ENCODE measurements at regions not wholly inside any gene's neighbourhood (a gene's known extent, or its start where the extent isn't known, plus 50 kb on each side); places are given as distances from the start of the nearest gene placed in this dataset.
A peak's percentile ranks its signal among the peaks of the same experiment; 100 is the strongest.
"Not testable (repeated sequence)": the region's sequence is repeated elsewhere in the genome, so short reads cannot be mapped to it uniquely, and the experiment has no call there.

DNA sequence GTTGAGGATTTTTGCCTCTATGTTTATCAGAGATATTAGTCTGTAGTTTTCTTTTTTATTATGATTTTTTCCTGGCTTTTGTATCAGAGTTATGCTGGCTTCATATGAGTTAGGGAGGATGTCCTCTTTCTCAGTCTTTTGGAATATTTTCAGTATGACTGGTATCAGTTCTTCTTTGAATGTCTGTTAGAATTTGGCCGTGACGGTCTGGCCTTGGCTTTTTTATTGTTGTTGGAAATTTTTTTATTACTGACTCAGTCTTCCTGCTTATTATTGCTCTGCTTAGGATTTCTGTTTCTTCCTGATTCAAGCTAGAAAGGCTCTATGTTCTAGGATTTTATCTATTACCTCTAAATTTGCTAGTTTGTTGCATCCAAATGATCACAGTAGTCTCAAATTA lies 421.9 kb downstream of the CDH10 start:
- Histone ChIP-seq H3K9me3 (ENCODE audit: insufficient read depth, low read depth) (no peaks in the 10 kb centered on the region), H3K4me3 (no peak overlapping the region), H3F3A (ENCODE audit: insufficient read depth, low read depth) (no peaks in the 10 kb centered on the region), H3K27ac (no peak overlapping the region), H3K4me1 (replicated peaks; ENCODE audit: insufficient read depth) (no peaks in the 10 kb centered on the region), H2AFZ (0 out of 2 replicates have a peak overlapping the region, but pooled peaks have one; percentile 22), H3K9me2 (ENCODE audit: insufficient read depth) (no peaks in the 10 kb centered on the region), H3K36me3 (ENCODE audit: low read depth) (no peaks in the 10 kb centered on the region), H3K4me2 (no peak overlapping the region), H3K79me2 (ENCODE audit: low read depth) (no peaks in the 10 kb centered on the region), H4K20me1 (ENCODE audit: insufficient read depth) (no peaks in the 10 kb centered on the region), H3K27me3 (ENCODE audit: insufficient read depth, low read depth) (no peaks in the 10 kb centered on the region)
- intact Hi-C loops (cut with micrococcal nuclease; ENCODE audit: unreplicated experiment) = no loop called here
- POLR2A ChIA-PET (ENCODE audit: unreplicated experiment) = no interaction called here
- TF ChIP-seq, protein P1, sequence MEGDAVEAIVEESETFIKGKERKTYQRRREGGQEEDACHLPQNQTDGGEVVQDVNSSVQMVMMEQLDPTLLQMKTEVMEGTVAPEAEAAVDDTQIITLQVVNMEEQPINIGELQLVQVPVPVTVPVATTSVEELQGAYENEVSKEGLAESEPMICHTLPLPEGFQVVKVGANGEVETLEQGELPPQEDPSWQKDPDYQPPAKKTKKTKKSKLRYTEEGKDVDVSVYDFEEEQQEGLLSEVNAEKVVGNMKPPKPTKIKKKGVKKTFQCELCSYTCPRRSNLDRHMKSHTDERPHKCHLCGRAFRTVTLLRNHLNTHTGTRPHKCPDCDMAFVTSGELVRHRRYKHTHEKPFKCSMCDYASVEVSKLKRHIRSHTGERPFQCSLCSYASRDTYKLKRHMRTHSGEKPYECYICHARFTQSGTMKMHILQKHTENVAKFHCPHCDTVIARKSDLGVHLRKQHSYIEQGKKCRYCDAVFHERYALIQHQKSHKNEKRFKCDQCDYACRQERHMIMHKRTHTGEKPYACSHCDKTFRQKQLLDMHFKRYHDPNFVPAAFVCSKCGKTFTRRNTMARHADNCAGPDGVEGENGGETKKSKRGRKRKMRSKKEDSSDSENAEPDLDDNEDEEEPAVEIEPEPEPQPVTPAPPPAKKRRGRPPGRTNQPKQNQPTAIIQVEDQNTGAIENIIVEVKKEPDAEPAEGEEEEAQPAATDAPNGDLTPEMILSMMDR (conservative IDR thresholded peaks at IDR 0.05) = no peak
- no peak for TF ChIP-seq EZH2 (IDR thresholded peaks at IDR 0.05; ENCODE audit: low read depth)
- DNase-seq = no peak
- BruUV-seq (replicated peaks) = no TSS peak
- CTCF ChIA-PET = no interaction called here

DNA sequence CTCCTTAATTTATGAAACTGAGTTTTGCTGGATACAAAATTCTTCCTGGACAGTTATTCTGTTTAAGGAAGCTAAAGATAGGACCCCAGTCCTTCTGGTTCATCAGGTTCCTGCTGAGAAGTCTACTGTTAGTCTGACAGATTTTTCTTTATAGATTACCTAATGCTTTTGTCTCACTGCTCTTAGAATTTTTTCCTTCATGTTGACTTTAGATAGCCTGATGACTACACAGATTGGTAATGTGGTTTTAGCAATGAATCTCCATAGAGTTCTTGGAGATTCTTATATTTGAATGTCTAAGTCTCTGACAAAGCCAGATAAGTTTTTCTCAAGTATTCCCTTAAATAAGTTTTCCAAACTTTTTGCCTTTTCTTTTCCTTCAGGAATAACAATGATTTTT lies 419.7 kb downstream of the CDH10 start:
- no peaks in the 10 kb centered on the region for H4K20me1 ChIP-seq (ENCODE audit: insufficient read depth)
- ChIA-PET CTCF (no interaction called here), POLR2A (ENCODE audit: unreplicated experiment) (no interaction called here)
- no peaks in the 10 kb centered on the region for H3K79me2 ChIP-seq (ENCODE audit: low read depth)
- H3F3A ChIP-seq (ENCODE audit: insufficient read depth, low read depth) = no peaks in the 10 kb centered on the region
- no peak overlapping the region for H3K4me2 ChIP-seq
- H3K9me2 ChIP-seq (ENCODE audit: insufficient read depth) = no peaks in the 10 kb centered on the region
- no peaks in the 10 kb centered on the region for H3K4me1 ChIP-seq (replicated peaks; ENCODE audit: insufficient read depth)
- H3K4me3 ChIP-seq = no peak overlapping the region
- H3K9me3 ChIP-seq (ENCODE audit: insufficient read depth, low read depth) = no peaks in the 10 kb centered on the region
- intact Hi-C loops (cut with micrococcal nuclease; ENCODE audit: unreplicated experiment) = no loop called here
- no peak overlapping the region for H2AFZ ChIP-seq
- TF ChIP-seq, protein P1 (conservative IDR thresholded peaks at IDR 0.05) = no peak
- TF ChIP-seq EZH2 (IDR thresholded peaks at IDR 0.05; ENCODE audit: low read depth) = no peak
- no peak overlapping the region for H3K27ac ChIP-seq
- DNase-seq = no peak
- H3K36me3 ChIP-seq (ENCODE audit: low read depth) = no peaks in the 10 kb centered on the region
- no TSS peak for BruUV-seq (replicated peaks)
- no peaks in the 10 kb centered on the region for H3K27me3 ChIP-seq (ENCODE audit: insufficient read depth, low read depth)

DNA sequence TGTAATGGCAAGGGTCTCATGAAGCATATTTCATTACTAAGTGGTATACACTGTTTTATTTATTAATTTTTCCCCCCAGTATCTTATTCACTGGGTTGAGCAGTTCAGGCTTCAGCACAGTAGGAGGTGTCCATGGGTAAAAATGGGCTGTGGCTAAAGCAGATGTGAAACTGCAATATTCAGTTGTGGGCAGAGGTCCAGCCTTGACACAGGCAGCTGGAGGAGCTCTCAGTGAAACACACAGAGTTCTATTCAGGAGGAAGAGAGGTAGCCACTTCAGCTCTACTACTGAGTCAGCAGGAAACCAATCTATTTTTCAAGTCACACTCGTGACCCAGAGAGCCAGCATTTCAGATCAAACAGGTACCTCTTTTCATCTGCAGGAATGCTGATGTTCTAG lies 418.3 kb downstream of the CDH10 start:
- TF ChIP-seq, protein P1 (conservative IDR thresholded peaks at IDR 0.05) = no peak
- TF ChIP-seq EZH2 (IDR thresholded peaks at IDR 0.05; ENCODE audit: low read depth) = no peak
- Histone ChIP-seq H3K9me3 (ENCODE audit: insufficient read depth, low read depth) (no peaks in the 10 kb centered on the region), H3K4me2 (no peak overlapping the region), H3K27me3 (ENCODE audit: insufficient read depth, low read depth) (no peaks in the 10 kb centered on the region), H3K79me2 (ENCODE audit: low read depth) (no peaks in the 10 kb centered on the region), H3K27ac (no peak overlapping the region), H3K4me3 (no peak overlapping the region), H2AFZ (no peak overlapping the region), H3K36me3 (ENCODE audit: low read depth) (no peaks in the 10 kb centered on the region), H4K20me1 (ENCODE audit: insufficient read depth) (no peaks in the 10 kb centered on the region), H3K4me1 (replicated peaks; ENCODE audit: insufficient read depth) (no peaks in the 10 kb centered on the region), H3K9me2 (ENCODE audit: insufficient read depth) (no peaks in the 10 kb centered on the region), H3F3A (ENCODE audit: insufficient read depth, low read depth) (no peaks in the 10 kb centered on the region)
- intact Hi-C loops (cut with micrococcal nuclease; ENCODE audit: unreplicated experiment) = no loop called here
- ChIA-PET CTCF (no interaction called here), POLR2A (ENCODE audit: unreplicated experiment) (no interaction called here)
- no peak for DNase-seq
- BruUV-seq (replicated peaks) = no TSS peak

DNA sequence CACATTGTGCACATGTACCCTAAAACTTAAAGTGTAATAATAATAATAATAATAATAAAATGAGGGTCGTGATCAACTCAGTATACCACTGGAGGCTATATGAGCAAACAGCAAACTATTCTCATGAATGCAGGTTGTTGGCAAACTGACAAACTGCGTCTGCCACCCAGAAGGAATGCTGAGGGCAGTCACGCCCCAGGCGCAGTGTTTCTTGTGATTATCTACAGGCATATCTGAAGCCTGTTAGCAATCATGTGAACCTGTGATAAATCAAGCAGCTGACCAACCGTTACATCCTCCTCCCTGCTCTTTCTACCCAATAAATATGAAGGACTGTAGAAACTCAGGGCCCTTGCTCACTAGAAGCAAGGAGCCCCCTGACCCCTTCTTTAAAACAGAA lies 416.9 kb downstream of the CDH10 start:
- H3K9me2 ChIP-seq (ENCODE audit: insufficient read depth); H3K4me3 ChIP-seq; CTCF ChIA-PET; H3K4me1 ChIP-seq (replicated peaks; ENCODE audit: insufficient read depth); H4K20me1 ChIP-seq (ENCODE audit: insufficient read depth); POLR2A ChIA-PET (ENCODE audit: unreplicated experiment); BruUV-seq (replicated peaks); H3K36me3 ChIP-seq (ENCODE audit: low read depth); H3K4me2 ChIP-seq; H3K27ac ChIP-seq; H2AFZ ChIP-seq; H3K27me3 ChIP-seq (ENCODE audit: insufficient read depth, low read depth); H3F3A ChIP-seq (ENCODE audit: insufficient read depth, low read depth); intact Hi-C loops (cut with micrococcal nuclease; ENCODE audit: unreplicated experiment); H3K79me2 ChIP-seq (ENCODE audit: low read depth); H3K9me3 ChIP-seq (ENCODE audit: insufficient read depth, low read depth): not testable (repeated sequence)
- peak in 1 of 2 experiments; percentile 9 for DNase-seq

All from PC-9 (cell line).